Smooth muscle cell (in vitro differentiated cells): ENCODE measurements at regions not wholly inside any gene's neighbourhood (a gene's known extent, or its start where the extent isn't known, plus 50 kb on each side); places are given as distances from the start of the nearest gene placed in this dataset.

ENCODE experiments used
- DNase-seq: peaks from one replicate; lab custom pipeline; 2025; ENCODE audit not compliant: unreplicated experiment; lab: John Stamatoyannopoulos, UW
- H2AFZ ChIP-seq: fragments of 200-600 bp; sonication (generic); 2 replicates; pipeline ENCODE4 v1.6.0; 2016; ENCODE audit warnings: antibody characterized with exemption, low read depth, mild to moderate bottlenecking
- H3F3A ChIP-seq: fragments of 200-600 bp; sonication (generic); 2 replicates; pipeline ENCODE4 v1.6.0; 2017; ENCODE audit warnings: antibody characterized with exemption, low read depth
- H3K27ac ChIP-seq: fragments of 200-600 bp; sonication (generic); 2 replicates; pipeline ENCODE4 v1.5.1; 2016; ENCODE audit warnings: low read depth, mild to moderate bottlenecking
- H3K27me3 ChIP-seq: fragments of 200-600 bp; sonication (generic); 2 replicates; pipeline ENCODE4 v1.6.1; 2016; ENCODE audit warnings: low read depth, mild to moderate bottlenecking
- H3K36me3 ChIP-seq: fragments of 200-600 bp; sonication (generic); 2 replicates; pipeline ENCODE4 v1.5.1; 2016; ENCODE audit warnings: low read depth
- H3K4me1 ChIP-seq: fragments of 200-600 bp; sonication (generic); 2 replicates; pipeline ENCODE4 v1.5.1; 2016; ENCODE audit warnings: low read depth
- H3K4me2 ChIP-seq: fragments of 200-600 bp; sonication (generic); 2 replicates; pipeline ENCODE4 v1.6.0; 2016; ENCODE audit warnings: mild to moderate bottlenecking
- H3K4me3 ChIP-seq: fragments of 200-600 bp; sonication (generic); 2 replicates; pipeline ENCODE4 v1.5.1; 2016; ENCODE audit warnings: mild to moderate bottlenecking
- H3K79me2 ChIP-seq: fragments of 200-600 bp; sonication (generic); 2 replicates; pipeline ENCODE4 v1.6.0; 2016; ENCODE audit warnings: low read depth, mild to moderate bottlenecking
- H3K9ac ChIP-seq: fragments of 200-600 bp; sonication (generic); 2 replicates; pipeline ENCODE4 v1.6.0; 2016; ENCODE audit warnings: low read depth
- H3K9me3 ChIP-seq: fragments of 200-600 bp; sonication (generic); replicated peaks from 2 replicates; pipeline ENCODE4 v1.5.1; 2016; ENCODE audit warnings: low read depth
- H4K20me1 ChIP-seq: fragments of 200-600 bp; sonication (generic); 2 replicates; pipeline ENCODE4 v1.6.0; 2016; ENCODE audit warnings: low read depth
- WGBS: methylation state at CpG from one replicate; pipeline ENCODE4 v1.1.7; 2016; ENCODE audit warnings: low lambda C conversion rate; 5-methylcytosine and 5-hydroxymethylcytosine counted together
- TF ChIP-seq, protein P1 (sequence below): fragments of 200-600 bp; sonication (generic); IDR thresholded peaks from 2 replicates; pipeline ENCODE4 v1.5.1; 2017; ENCODE audit warnings: borderline replicate concordance, mild to moderate bottlenecking, antibody characterized with exemption; ENCODE audit not compliant: insufficient read depth, poor library complexity, severe bottlenecking

DNA sequence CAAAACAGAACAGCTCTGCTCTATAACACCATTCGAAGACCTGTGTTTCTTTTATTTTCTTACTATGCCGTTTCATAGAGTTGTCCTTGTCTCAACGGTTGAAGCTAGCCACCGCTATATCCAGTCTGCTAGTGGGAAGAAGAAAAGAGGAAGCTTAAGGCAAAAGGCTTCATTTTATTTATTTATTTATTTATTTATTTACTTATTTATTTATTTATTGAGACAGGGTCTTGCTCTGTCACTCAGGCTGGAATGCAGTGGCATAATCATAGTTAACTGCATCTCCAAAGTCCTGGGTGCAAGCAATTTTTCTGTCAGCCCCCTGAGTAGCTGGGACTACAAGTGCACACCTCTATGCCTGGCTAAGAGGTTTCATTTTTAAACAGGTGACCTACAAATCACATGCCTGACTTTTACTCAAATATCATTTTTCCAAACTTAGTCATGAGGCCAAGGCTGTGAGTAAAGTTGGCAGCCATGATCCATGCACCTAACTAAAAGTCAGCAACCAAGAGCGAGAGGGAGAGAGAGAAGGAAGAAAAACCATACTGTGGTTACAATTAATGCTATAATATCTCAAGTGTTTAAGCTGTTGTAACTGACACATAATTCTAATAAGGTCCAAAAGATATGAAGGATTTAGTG lies 1305.3 kb upstream of the LRRTM3 start:
- no peak overlapping the region for H3K4me2 ChIP-seq
- H4K20me1 ChIP-seq: no peaks in the 10 kb centered on the region
- 96% methylated on average over 5 of the region's 5 CpGs for WGBS
- no peak overlapping the region for H3K27ac ChIP-seq
- H3K4me3 ChIP-seq: no peak overlapping the region
- no peaks in the 10 kb centered on the region for H3F3A ChIP-seq
- peaks cover 4% of the 10 kb centered on the region for H3K36me3 ChIP-seq
- TF ChIP-seq, protein P1, sequence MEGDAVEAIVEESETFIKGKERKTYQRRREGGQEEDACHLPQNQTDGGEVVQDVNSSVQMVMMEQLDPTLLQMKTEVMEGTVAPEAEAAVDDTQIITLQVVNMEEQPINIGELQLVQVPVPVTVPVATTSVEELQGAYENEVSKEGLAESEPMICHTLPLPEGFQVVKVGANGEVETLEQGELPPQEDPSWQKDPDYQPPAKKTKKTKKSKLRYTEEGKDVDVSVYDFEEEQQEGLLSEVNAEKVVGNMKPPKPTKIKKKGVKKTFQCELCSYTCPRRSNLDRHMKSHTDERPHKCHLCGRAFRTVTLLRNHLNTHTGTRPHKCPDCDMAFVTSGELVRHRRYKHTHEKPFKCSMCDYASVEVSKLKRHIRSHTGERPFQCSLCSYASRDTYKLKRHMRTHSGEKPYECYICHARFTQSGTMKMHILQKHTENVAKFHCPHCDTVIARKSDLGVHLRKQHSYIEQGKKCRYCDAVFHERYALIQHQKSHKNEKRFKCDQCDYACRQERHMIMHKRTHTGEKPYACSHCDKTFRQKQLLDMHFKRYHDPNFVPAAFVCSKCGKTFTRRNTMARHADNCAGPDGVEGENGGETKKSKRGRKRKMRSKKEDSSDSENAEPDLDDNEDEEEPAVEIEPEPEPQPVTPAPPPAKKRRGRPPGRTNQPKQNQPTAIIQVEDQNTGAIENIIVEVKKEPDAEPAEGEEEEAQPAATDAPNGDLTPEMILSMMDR: no peak
- no peaks in the 10 kb centered on the region for H3K79me2 ChIP-seq
- DNase-seq: no peak
- no peak overlapping the region for H2AFZ ChIP-seq
- H3K9me3 ChIP-seq: no peaks in the 10 kb centered on the region
- H3K4me1 ChIP-seq: no peaks in the 10 kb centered on the region
- H3K9ac ChIP-seq: no peak overlapping the region
- no peaks in the 10 kb centered on the region for H3K27me3 ChIP-seq

DNA sequence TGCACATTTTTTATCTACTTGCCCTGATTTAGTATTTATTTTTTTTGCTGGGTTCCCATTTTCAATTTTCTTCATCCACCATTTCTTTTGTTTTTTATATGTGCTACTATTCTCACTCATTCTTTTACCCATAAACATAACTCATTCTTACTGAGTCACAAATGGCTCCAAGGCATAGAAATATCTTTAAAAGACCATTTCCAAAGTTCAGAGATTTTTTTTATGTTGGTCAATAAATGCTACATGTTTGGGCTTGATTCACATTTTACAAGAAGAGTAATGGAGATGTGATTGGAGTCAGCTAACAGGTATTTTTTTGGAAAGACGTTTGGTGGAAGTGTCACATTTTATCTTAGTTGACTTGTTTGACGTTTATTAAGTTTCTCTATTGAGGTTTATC lies 1303.2 kb upstream of the LRRTM3 start:
- no peaks in the 10 kb centered on the region for H3F3A ChIP-seq
- no peaks in the 10 kb centered on the region for H3K9me3 ChIP-seq
- no peaks in the 10 kb centered on the region for H3K27me3 ChIP-seq
- H3K4me2 ChIP-seq: no peak overlapping the region
- no peak for DNase-seq
- no peaks in the 10 kb centered on the region for H3K4me1 ChIP-seq
- H4K20me1 ChIP-seq: no peaks in the 10 kb centered on the region
- no peaks in the 10 kb centered on the region for H3K36me3 ChIP-seq
- no peak overlapping the region for H3K4me3 ChIP-seq
- H3K9ac ChIP-seq: no peak overlapping the region
- no peak overlapping the region for H3K27ac ChIP-seq
- H3K79me2 ChIP-seq: no peaks in the 10 kb centered on the region
- H2AFZ ChIP-seq: no peak overlapping the region
- TF ChIP-seq, protein P1: no peak
- 80% methylated on average over 2 of the region's 2 CpGs for WGBS

- no peak for DNase-seq
- TF ChIP-seq, protein P1: no peak
- 95% methylated on average over 6 of the region's 6 CpGs for WGBS
Observed at GRCh38 chr10:65628493-65629139, 1297.2 kb upstream of the LRRTM3 start.

DNA sequence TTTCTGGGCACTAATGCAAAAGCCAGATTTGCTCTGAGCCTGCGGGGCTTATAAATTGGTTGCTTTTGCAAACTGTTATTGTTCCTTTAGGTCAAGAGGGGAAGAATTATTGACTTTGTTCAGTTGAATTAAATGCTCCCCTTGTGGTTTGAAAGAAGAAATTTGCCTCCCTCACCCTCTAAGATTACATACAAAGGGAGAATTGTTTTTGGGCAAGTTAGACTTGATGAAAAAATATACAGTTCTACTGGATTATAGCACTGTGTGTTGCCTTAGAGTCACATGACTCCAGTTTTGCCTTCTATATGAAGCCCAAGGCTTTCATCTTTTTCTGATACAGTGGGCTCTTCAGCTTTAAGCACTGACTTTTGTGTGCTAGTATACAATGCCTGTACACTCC lies 1265.8 kb upstream of the LRRTM3 start:
- Histone ChIP-seq H3K9me3 (peaks cover 16% of the 10 kb centered on the region), H3K4me2 (no peak overlapping the region), H3K36me3 (peaks cover 5% of the 10 kb centered on the region), H3K27me3 (no peaks in the 10 kb centered on the region), H3K79me2 (no peaks in the 10 kb centered on the region), H3K9ac (no peak overlapping the region), H4K20me1 (no peaks in the 10 kb centered on the region), H3K4me3 (no peak overlapping the region), H2AFZ (no peak overlapping the region), H3K27ac (no peak overlapping the region), H3F3A (no peaks in the 10 kb centered on the region), H3K4me1 (no peaks in the 10 kb centered on the region)
- DNase-seq: no peak
- 100% methylated on average over 1 of the region's 1 CpG for WGBS
- TF ChIP-seq, protein P1: no peak

More at GRCh38 chr10:65628493-65629139, 1297.2 kb upstream of the LRRTM3 start:
- Histone ChIP-seq H3K79me2 (no peaks in the 10 kb centered on the region), H3K9ac (no peak overlapping the region), H3K27me3 (no peaks in the 10 kb centered on the region), H4K20me1 (no peaks in the 10 kb centered on the region), H3K36me3 (no peaks in the 10 kb centered on the region), H3K4me1 (no peaks in the 10 kb centered on the region), H3K27ac (no peak overlapping the region), H3F3A (no peaks in the 10 kb centered on the region), H3K4me2 (no peak overlapping the region), H3K9me3 (peaks cover 3% of the 10 kb centered on the region), H3K4me3 (no peak overlapping the region), H2AFZ (no peak overlapping the region)
